ENCODE measurements at regions not wholly inside any gene's neighbourhood (a gene's known extent, or its start where the extent isn't known, plus 50 kb on each side); places are given as distances from the start of the nearest gene placed in this dataset.
"Not testable (repeated sequence)": the region's sequence is repeated elsewhere in the genome, so short reads cannot be mapped to it uniquely, and the experiment has no call there.

DNA sequence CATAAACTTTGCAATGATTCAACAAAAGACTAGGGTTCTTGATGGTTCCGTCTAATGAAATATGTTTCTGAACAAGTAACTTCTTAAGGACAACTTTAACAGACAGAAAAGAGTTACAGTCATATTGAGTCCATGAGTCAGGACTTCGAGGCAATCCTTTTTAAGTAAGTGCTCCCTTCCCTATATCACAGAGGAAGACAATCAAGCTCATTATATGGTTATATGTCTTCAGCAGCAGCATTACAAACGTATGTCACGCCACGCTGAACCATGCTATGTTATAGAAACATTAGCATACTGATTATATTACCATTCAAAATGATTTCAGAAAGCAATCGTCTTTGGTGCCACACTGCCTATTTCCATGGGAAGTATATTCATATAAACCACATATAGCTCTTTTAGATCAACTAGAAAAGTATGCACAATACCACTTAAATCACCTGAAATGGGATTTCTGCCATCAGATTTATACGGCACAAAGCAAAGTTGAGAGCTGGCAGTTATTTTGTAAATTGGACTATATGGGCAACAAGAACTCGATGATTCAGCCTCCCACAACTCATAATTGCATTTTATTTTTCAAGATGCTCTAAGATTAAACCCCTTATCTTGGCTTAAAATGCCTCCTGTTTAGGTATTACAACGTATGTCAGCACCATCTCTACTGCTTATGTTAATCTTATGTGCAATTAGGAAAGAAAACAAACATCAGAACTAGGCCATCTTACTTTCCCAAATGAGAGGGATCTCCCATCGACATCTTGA, 111.3 kb upstream of the SAMSN1 start:
- Mint-ChIP-seq H3K4me1 (no peaks in the 10 kb centered on the region), H3K36me3 (ENCODE audit: low read depth) (no peaks in the 10 kb centered on the region), H3K27ac (no peak overlapping the region), H3K27me3 (no peaks in the 10 kb centered on the region), H3K9me3 (no peaks in the 10 kb centered on the region), H3K4me3 (no peak overlapping the region)
- ATAC-seq, result no peak
- no peak for DNase-seq

DNA sequence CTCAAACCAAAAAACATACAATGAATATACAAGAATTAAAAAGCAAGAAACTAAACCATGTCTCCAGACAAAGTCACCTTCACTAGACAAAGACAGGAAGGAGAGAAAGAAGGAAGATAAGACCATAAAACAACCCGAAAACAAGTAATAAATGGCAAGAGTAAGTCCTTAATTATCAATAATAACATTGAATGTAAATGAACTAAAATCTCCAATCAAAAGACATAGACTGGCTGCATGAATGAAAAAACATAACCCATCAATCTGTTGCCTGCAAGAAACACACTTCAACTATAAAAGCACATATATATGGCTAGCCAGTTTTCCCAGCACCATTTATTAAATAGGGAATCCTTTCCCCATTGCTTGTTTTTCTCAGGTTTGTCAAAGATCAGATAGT, 100.8 kb upstream of the SAMSN1 start:
- H3K4me3 Mint-ChIP-seq, result no peak overlapping the region
- H3K36me3 Mint-ChIP-seq (ENCODE audit: low read depth), result no peaks in the 10 kb centered on the region
- no peaks in the 10 kb centered on the region for H3K4me1 Mint-ChIP-seq
- no peak overlapping the region for H3K27ac Mint-ChIP-seq
- ATAC-seq, result no peak
- peaks cover 19% of the 10 kb centered on the region for H3K9me3 Mint-ChIP-seq
- no peak for DNase-seq
- H3K27me3 Mint-ChIP-seq, result no peaks in the 10 kb centered on the region

DNA sequence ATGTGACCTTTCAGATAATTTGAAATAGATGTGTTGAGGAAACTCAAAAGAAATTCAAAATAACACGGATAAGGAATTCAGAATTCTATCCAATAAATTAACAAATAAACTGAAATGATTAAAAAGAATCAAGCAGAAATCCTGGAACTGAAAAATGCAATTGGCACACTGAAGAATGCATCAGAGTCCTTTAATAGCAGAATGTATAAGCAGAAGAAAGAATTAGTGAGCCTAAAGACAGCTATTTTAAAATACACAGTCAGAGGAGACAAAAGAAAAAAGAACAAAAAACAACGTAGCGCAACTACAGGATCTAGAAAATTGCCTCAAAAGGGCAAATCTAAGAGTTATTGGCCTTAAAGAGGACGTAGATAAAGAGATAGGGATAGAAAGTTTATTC, 99.6 kb upstream of the SAMSN1 start:
- Mint-ChIP-seq H3K4me3 (no peak overlapping the region), H3K9me3 (peaks cover 19% of the 10 kb centered on the region), H3K36me3 (ENCODE audit: low read depth) (no peaks in the 10 kb centered on the region), H3K4me1 (no peaks in the 10 kb centered on the region), H3K27ac (no peak overlapping the region), H3K27me3 (no peaks in the 10 kb centered on the region)
- no peak for DNase-seq
- no peak for ATAC-seq

DNA sequence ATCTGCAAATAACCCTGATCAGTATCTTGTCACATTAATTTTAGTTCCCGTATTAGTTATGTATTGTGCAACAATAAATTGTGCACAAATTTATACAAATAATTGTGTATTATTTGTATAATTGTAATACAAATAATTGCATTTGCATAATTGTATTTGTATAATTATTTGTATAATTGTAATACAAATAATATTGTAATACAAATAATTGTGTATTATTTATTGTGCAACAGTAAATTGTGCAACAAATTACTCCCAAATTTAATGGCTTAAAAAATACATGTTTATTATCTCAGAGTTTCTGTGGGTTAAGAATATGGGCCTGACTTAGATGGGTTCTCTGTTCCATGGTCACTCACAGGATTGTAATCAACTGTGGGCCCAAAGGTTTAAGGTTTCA, 86.2 kb upstream of the SAMSN1 start:
- peaks cover 8% of the 10 kb centered on the region for H3K9me3 Mint-ChIP-seq

DNA sequence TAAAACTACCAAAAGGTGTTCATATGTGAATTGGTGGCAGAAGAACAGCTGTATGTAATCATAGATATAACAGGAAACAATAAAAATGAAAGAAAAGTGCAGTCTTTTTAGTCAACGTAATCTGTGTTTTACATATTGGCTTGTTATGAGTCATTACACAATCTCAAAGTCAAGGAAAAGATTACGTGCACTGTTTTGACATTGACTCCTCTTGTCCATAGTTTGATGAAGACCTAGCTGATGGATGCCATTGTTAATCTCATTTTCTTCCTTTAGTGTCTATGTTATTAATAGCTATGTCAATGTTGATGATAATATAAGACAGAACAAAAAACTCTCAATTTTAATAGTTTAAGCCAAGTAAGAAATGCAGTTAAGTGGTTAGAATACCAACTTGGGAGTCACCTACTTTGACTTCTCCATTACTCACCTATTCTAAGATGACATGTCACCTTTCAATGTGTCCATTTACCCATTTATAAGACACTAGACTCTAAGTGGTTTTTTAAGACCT, 84.5 kb upstream of the SAMSN1 start:
- DNase-seq (no peak), ATAC-seq (peak; percentile 91)
- Mint-ChIP-seq H3K4me3 (peak overlapping the region; percentile 9), H3K36me3 (ENCODE audit: low read depth) (no peaks in the 10 kb centered on the region), H3K27ac (peak overlapping the region; percentile 82), H3K9me3 (peaks cover 4% of the 10 kb centered on the region), H3K27me3 (no peaks in the 10 kb centered on the region), H3K4me1 (peaks cover 18% of the 10 kb centered on the region)

More for the DNA sequence above, 86.2 kb upstream of the SAMSN1 start:
- no peak overlapping the region for H3K4me3 Mint-ChIP-seq
- H3K4me1 Mint-ChIP-seq, result peaks cover 18% of the 10 kb centered on the region
- DNase-seq (no peak), ATAC-seq (no peak)
- H3K36me3 Mint-ChIP-seq (ENCODE audit: low read depth), result no peaks in the 10 kb centered on the region
- H3K27ac Mint-ChIP-seq, result no peak overlapping the region
- H3K27me3 Mint-ChIP-seq, result no peaks in the 10 kb centered on the region

DNA sequence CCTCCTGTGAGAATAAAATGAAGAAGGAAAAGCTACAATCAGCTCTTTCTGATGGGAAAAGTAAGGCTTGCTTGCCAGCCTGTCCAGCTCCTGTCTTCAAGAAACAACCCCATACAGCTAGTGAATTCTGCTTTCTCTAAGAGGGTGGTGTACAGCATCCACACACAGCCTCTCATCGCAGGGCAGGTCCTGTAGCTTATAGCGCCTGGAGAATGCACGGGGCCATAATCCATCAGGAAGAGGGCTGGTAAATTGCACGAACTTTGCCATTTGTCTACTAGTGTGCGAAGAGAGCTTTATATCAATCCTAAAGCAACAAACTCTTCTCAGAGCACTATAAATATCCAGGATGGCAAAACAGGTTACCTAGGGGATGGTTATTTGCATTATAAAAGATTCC, 83.3 kb upstream of the SAMSN1 start:
- Mint-ChIP-seq H3K4me3 (no peak overlapping the region), H3K36me3 (ENCODE audit: low read depth) (no peaks in the 10 kb centered on the region), H3K4me1 (peaks cover 18% of the 10 kb centered on the region), H3K27me3 (no peaks in the 10 kb centered on the region), H3K27ac (no peak overlapping the region), H3K9me3 (peaks cover 8% of the 10 kb centered on the region)
- DNase-seq (no peak), ATAC-seq (no peak)

DNA sequence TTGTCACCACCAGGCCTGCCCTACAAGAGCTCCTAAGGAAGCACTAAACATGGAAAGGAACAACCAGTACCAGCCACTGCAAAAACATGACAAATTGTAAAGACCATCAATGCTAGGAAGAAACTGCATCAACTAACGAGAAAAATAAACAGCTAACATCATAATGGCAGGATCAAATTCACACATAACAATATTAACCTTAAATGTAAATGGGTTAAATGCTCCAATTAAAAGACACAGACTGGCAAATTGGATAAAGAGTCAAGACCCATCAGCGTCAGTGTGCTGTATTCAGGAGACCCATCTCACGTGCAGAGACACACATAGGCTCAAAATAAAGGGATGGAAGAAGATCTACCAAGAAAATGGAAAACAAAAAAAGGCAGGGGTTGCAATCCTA, 77.0 kb upstream of the SAMSN1 start:
- H3K27ac Mint-ChIP-seq, DNase-seq, ATAC-seq, H3K27me3 Mint-ChIP-seq, H3K4me3 Mint-ChIP-seq: not testable (repeated sequence)
- peaks cover 31% of the 10 kb centered on the region for H3K9me3 Mint-ChIP-seq
- H3K4me1 Mint-ChIP-seq, result peaks cover 22% of the 10 kb centered on the region
- H3K36me3 Mint-ChIP-seq (ENCODE audit: low read depth), result peaks cover 13% of the 10 kb centered on the region

DNA sequence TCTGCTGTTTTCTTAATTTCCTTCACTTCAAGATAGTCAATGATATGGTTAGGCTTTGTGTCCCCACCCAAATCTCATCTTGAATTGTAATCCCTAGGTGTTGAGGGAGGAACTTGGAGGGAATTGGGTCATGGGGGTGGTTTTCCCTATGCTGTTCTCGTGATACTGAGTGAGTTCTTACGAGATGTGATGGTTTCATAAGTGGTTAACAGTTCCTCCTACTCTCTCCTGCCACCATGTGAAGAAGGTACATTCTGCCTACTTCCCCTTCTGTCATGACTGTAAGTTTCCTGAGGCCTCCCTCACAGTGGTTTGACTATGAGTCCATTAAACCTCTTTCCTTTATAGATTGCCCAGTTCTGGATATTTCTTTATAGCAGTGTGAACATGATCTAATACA, 74.0 kb upstream of the SAMSN1 start:
- Mint-ChIP-seq H3K27ac (peak overlapping the region; percentile 67), H3K4me1 (peaks cover 44% of the 10 kb centered on the region), H3K27me3 (no peaks in the 10 kb centered on the region), H3K36me3 (ENCODE audit: low read depth) (peaks cover 13% of the 10 kb centered on the region), H3K9me3 (peaks cover 27% of the 10 kb centered on the region), H3K4me3 (no peak overlapping the region)
- no peak for DNase-seq
- peak; percentile 74 for ATAC-seq

DNA sequence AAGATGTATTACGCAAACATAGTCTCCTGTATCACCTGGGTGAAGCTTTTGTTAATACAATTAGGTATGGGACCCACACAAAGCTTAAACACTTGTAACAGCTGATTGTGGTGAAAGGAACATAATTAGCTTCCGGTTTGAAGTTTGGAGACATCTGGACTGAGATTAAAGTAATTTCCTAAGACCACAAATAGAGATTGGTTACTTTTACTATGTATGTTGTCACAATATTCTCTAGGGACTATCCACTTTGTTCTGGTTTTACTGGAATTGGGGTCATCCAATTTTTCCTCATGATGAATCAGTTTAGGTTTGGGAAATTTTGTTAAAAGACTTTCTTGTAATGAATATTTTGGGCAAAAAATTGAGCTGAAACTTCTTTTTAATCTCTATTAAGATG, 71.8 kb upstream of the SAMSN1 start:
- H3K4me1 Mint-ChIP-seq, result peaks cover 44% of the 10 kb centered on the region
- DNase-seq, result no peak
- peaks cover 19% of the 10 kb centered on the region for H3K9me3 Mint-ChIP-seq
- H3K27me3 Mint-ChIP-seq, result no peaks in the 10 kb centered on the region
- peaks cover 13% of the 10 kb centered on the region for H3K36me3 Mint-ChIP-seq (ENCODE audit: low read depth)
- H3K27ac Mint-ChIP-seq, result no peak overlapping the region
- H3K4me3 Mint-ChIP-seq, result no peak overlapping the region
- ATAC-seq, result no peak

DNA sequence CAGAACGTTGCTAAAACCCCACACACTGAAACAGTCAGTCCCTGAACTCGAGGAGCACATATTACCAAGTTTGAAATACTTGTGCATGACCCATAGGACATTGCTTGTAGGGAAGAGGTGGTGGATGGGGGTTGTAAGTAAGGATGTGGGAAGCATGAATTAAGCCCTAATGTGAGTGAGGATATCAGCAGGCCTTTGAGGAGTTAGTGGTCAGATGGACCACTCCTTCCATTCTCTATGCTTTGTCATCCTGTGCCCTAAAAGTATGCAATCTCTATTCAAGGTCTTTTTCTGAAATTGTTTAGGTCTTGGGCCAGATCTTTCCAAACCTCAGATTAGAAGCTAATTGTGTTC, 70.9 kb upstream of the SAMSN1 start:
- peaks cover 15% of the 10 kb centered on the region for H3K9me3 Mint-ChIP-seq
- H3K36me3 Mint-ChIP-seq (ENCODE audit: low read depth), result peaks cover 10% of the 10 kb centered on the region
- H3K4me3 Mint-ChIP-seq, result peak overlapping the region; percentile 36
- H3K4me1 Mint-ChIP-seq, result peaks cover 44% of the 10 kb centered on the region
- H3K27me3 Mint-ChIP-seq, result no peaks in the 10 kb centered on the region
- DNase-seq, result no peak
- no peak for ATAC-seq
- H3K27ac Mint-ChIP-seq, result peak overlapping the region; percentile 82

DNA sequence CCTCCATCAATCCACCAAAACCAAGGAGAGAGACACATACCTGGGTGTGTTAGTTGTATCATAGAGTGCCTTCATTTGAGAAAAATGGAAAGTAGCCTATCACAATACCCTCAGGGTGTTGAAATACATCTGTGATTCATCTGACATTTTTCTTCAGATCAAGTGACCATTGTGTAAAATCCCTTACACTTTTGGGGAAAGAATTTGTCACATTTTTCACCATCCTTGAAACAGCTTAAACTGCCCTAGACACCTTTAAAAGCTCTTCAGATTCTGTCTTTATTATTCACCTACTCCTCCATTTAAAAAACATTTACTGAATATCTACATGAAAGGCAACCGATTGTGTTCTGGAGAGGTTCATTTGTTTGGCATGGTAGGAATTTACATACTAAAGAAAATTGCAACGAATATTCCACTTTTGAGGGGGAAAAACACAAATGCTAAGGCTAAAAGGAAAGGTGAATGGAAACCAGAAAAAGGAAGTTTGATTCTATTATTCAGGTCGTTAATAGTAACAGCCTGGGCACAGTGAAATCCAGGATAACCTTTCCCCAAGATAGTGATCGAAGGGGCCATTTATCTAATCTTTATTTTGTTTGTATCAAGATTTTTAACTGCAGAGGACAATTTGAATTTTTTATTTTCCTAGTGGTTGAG, 70.4 kb upstream of the SAMSN1 start:
- Mint-ChIP-seq H3K4me1 (peaks cover 47% of the 10 kb centered on the region), H3K9me3 (peaks cover 15% of the 10 kb centered on the region), H3K27ac (peak overlapping the region; percentile 82), H3K4me3 (peak overlapping the region; percentile 36), H3K36me3 (ENCODE audit: low read depth) (peaks cover 10% of the 10 kb centered on the region), H3K27me3 (no peaks in the 10 kb centered on the region)
- DNase-seq (no peak), ATAC-seq (peak; percentile 92)

DNA sequence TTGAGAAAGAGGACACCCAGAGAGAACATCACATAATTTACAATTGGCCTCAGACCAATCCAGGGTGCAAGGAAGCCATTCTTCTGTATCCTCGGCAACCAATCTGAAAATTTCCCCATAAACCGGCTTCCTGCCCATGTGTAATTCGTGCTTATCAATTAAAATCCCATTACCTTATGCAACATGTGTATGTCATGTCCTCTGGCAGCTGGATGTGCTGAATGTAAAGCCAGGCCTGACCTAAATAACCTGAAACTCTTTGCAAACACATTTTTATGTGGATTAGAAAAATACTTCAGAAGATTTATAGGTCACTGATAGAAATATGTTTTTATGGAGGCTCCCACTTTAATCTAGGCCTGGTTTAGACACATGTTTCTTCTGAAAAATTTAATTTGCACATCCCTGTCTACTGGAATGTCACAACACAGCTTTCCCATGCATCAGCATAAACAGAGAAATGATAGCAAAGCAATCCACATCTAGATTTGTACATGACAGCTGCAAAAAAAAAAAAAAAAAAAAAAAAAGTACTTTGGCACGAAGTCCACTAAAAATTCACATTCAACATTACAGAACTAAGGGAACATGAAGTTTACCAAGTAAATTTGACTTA, 69.4 kb upstream of the SAMSN1 start:
- no peak for DNase-seq
- no peak overlapping the region for H3K4me3 Mint-ChIP-seq
- H3K27ac Mint-ChIP-seq, result no peak overlapping the region
- peaks cover 15% of the 10 kb centered on the region for H3K9me3 Mint-ChIP-seq
- ATAC-seq, result no peak
- peaks cover 50% of the 10 kb centered on the region for H3K4me1 Mint-ChIP-seq
- H3K36me3 Mint-ChIP-seq (ENCODE audit: low read depth), result peaks cover 10% of the 10 kb centered on the region
- H3K27me3 Mint-ChIP-seq, result no peaks in the 10 kb centered on the region

DNA sequence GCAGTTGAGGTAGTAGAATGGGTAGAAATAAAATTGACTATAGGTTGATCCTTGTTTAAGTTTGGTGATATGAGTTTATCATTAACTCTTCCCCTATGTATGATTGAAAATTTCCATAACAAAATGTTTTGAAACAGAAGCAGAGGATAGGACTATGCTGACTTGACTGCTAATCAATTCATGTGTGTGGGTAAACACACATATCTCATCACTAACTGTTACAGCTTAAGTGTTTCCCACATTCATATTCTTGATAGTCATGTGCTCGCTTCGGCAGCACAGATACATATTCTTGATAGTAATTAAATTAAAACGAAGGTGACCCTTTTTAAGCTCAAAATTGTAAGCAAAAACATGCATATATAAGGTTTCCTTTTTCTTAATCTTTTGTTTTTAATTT, 68.2 kb upstream of the SAMSN1 start:
- Mint-ChIP-seq H3K9me3 (peaks cover 3% of the 10 kb centered on the region), H3K27me3 (no peaks in the 10 kb centered on the region), H3K36me3 (ENCODE audit: low read depth) (peaks cover 2% of the 10 kb centered on the region), H3K27ac (no peak overlapping the region), H3K4me3 (no peak overlapping the region), H3K4me1 (peaks cover 39% of the 10 kb centered on the region)
- ATAC-seq (no peak), DNase-seq (no peak)

DNA sequence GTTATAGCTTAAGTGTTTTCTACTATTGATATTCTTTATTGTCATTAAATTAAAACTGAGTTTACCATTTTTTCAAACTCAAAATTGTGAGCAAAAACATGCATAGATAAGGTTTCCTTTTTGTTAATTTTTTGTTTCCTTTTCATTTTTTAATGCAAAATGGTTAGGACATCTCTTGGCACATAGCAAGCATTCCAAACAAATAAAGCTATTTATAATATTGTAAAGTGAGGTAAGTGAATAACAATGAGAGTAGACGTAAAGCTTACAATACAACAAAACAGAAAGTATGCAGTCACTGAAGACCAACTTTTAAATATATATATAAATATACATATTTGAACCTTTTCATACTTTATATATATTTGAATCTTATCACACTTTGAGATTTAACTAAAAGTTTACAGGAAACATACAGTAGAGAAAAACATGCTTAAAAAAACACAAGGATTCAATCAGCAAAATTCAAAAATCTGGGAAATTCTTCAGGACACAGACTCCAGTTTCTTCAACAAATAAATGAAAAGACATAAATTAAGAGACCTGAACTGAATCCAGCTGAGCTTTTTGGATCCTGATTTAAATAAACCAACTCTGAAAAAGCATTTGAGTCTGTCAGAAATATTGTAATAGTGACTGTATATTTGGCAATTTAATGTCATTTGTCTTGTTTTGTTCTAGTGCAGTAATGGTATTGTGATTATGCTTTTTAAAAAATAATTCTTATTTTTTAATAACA, 67.5 kb upstream of the SAMSN1 start:
- DNase-seq (no peak), ATAC-seq (no peak)
- Mint-ChIP-seq H3K4me3 (no peak overlapping the region), H3K27me3 (no peaks in the 10 kb centered on the region), H3K36me3 (ENCODE audit: low read depth) (no peaks in the 10 kb centered on the region), H3K27ac (no peak overlapping the region), H3K4me1 (peaks cover 33% of the 10 kb centered on the region), H3K9me3 (no peaks in the 10 kb centered on the region)

Data from activated naive CD8-positive, alpha-beta T cell treated with anti-CD3 and anti-CD28 coated beads, Interleukin-2, amount 50 U/mL, for 24 hours (primary cell).